Thyroid gland (tissue), 4 donors: ENCODE measurements at regions not wholly inside any gene's neighbourhood (a gene's known extent, or its start where the extent isn't known, plus 50 kb on each side); places are given as distances from the start of the nearest gene placed in this dataset.

Experiments
- POLR2A ChIP-seq, 2 donors: fragments of 450-650 bp; IDR thresholded peaks; one replicate each; pipeline ENCODE4 v1.6.1; 2017; ENCODE audit warnings: antibody characterized with exemption in 2 of 2, mild to moderate bottlenecking in 2 of 2, moderate library complexity in 1 of 2
- TF ChIP-seq, protein P1 (sequence below), 6 experiments: fragments of 200-600 bp in 3 of 6; fragments of 450-650 bp in 3 of 6; sonication (generic) in 3 of 6; IDR thresholded peaks; one replicate each; pipeline ENCODE4 v1.5.1; 2016 to 2019; ENCODE audit warnings: antibody characterized with exemption in 6 of 6, mild to moderate bottlenecking in 2 of 6, inconsistent platforms in 1 of 6, moderate library complexity in 1 of 6

DNA sequence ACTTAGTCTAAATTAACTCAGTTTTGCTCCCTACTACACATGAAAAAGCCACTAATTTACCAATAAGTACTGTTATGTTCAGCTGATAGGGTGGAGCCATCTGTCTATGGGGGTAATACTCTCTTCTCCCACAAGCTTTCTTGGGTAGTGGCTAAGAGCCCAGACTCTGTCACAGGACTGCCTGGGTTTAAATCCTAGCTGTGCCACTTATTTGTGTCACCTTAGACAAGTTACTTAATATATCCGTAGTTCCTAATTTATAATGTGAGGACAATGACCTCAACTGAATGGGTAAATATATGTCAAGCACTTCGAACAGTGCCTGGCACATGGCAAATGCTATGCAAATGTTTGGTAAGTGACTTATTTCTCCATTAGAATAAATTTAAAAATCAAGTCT lies 185.6 kb downstream of the DACT1 start:
- TF ChIP-seq POLR2A (IDR thresholded peaks at IDR 0.05): no peak
- TF ChIP-seq, protein P1, sequence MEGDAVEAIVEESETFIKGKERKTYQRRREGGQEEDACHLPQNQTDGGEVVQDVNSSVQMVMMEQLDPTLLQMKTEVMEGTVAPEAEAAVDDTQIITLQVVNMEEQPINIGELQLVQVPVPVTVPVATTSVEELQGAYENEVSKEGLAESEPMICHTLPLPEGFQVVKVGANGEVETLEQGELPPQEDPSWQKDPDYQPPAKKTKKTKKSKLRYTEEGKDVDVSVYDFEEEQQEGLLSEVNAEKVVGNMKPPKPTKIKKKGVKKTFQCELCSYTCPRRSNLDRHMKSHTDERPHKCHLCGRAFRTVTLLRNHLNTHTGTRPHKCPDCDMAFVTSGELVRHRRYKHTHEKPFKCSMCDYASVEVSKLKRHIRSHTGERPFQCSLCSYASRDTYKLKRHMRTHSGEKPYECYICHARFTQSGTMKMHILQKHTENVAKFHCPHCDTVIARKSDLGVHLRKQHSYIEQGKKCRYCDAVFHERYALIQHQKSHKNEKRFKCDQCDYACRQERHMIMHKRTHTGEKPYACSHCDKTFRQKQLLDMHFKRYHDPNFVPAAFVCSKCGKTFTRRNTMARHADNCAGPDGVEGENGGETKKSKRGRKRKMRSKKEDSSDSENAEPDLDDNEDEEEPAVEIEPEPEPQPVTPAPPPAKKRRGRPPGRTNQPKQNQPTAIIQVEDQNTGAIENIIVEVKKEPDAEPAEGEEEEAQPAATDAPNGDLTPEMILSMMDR (IDR thresholded peaks at IDR 0.05): no peak
